NOMO-1 (cell line): ENCODE measurements at regions not wholly inside any gene's neighbourhood (a gene's known extent, or its start where the extent isn't known, plus 50 kb on each side); places are given as distances from the start of the nearest gene placed in this dataset.

Source experiments
- DNase-seq, 2 experiments: peaks; one replicate each; lab custom pipeline; 2025; ENCODE audit not compliant: unreplicated experiment in 2 of 2; lab: John Stamatoyannopoulos, UW

- DNase-seq: no peak
These were observed 129.4 kb downstream of the NUDT12 start for GRCh38 chr5:103433211-103433610.

- no peak for DNase-seq
These were observed 133.7 kb downstream of the NUDT12 start for GRCh38 chr5:103428923-103429322.

GRCh38 chr5:103428411-103428871, 134.1 kb downstream of the NUDT12 start:
- DNase-seq: no peak

GRCh38 chr5:103427326-103427725, 135.3 kb downstream of the NUDT12 start:
- no peak for DNase-seq

- DNase-seq: no peak
These were observed 136.7 kb downstream of the NUDT12 start for GRCh38 chr5:103425686-103426454.

GRCh38 chr5:103424453-103425205, 138.0 kb downstream of the NUDT12 start:
- no peak for DNase-seq

GRCh38 chr5:103424026-103424425, 138.6 kb downstream of the NUDT12 start:
- no peak for DNase-seq

GRCh38 chr5:103422756-103423155, 139.8 kb downstream of the NUDT12 start:
- DNase-seq: no peak

- no peak for DNase-seq
These were observed 148.0 kb downstream of the NUDT12 start for GRCh38 chr5:103414604-103415003.

- DNase-seq: no peak
These were observed 150.9 kb downstream of the NUDT12 start for GRCh38 chr5:103411711-103412110.

GRCh38 chr5:103410172-103410571, 151.6 kb downstream of the MACIR start:
- no peak for DNase-seq

- DNase-seq: no peak
These were observed 150.6 kb downstream of the MACIR start for GRCh38 chr5:103409013-103409670.

- no peak for DNase-seq
These were observed 149.8 kb downstream of the MACIR start for GRCh38 chr5:103408408-103408807.

GRCh38 chr5:103407402-103407801, 148.8 kb downstream of the MACIR start:
- DNase-seq: no peak

GRCh38 chr5:103404483-103404882, 145.9 kb downstream of the MACIR start:
- DNase-seq: no peak

- DNase-seq: no peak
These were observed 144.3 kb downstream of the MACIR start for GRCh38 chr5:103402851-103403250.

- no peak for DNase-seq
These were observed 139.4 kb downstream of the MACIR start for GRCh38 chr5:103397739-103398581.

GRCh38 chr5:103394676-103395075, 136.1 kb downstream of the MACIR start:
- DNase-seq: no peak

GRCh38 chr5:103393101-103393754, 134.7 kb downstream of the MACIR start:
- DNase-seq: peak; percentile 18 to 27

GRCh38 chr5:103391659-103392058, 133.1 kb downstream of the MACIR start:
- DNase-seq: no peak
